ENCODE measurements at regions not wholly inside any gene's neighbourhood (a gene's known extent, or its start where the extent isn't known, plus 50 kb on each side); places are given as distances from the start of the nearest gene placed in this dataset.

GRCh38 chr12:23303821-23304220 lies 645.6 kb downstream of the SOX5 start:
- TF ChIP-seq CTCF (IDR thresholded peaks at IDR 0.05) (no peak), ZFX (IDR thresholded peaks at IDR 0.05; ENCODE audit: borderline replicate concordance) (no peak)
- no peak overlapping the region for H3K27ac ChIP-seq

GRCh38 chr12:23333938-23334337 lies 615.5 kb downstream of the SOX5 start:
- TF ChIP-seq ZFX (IDR thresholded peaks at IDR 0.05; ENCODE audit: borderline replicate concordance) (no peak), CTCF (IDR thresholded peaks at IDR 0.05) (no peak)
- H3K27ac ChIP-seq = no peak overlapping the region

- TF ChIP-seq CTCF (IDR thresholded peaks at IDR 0.05) (no peak), ZFX (IDR thresholded peaks at IDR 0.05; ENCODE audit: borderline replicate concordance) (no peak)
Observed at GRCh38 chr12:23335593-23335992, 613.9 kb downstream of the SOX5 start.

GRCh38 chr12:23337213-23337612 lies 612.3 kb downstream of the SOX5 start:
- H3K27ac ChIP-seq = no peak overlapping the region

More at GRCh38 chr12:23335593-23335992, 613.9 kb downstream of the SOX5 start:
- H3K27ac ChIP-seq = no peak overlapping the region

GRCh38 chr12:23340351-23340750 lies 609.1 kb downstream of the SOX5 start:
- no peak overlapping the region for H3K27ac ChIP-seq
- TF ChIP-seq CTCF (IDR thresholded peaks at IDR 0.05) (no peak), ZFX (IDR thresholded peaks at IDR 0.05; ENCODE audit: borderline replicate concordance) (no peak)

More at GRCh38 chr12:23337213-23337612, 612.3 kb downstream of the SOX5 start:
- TF ChIP-seq CTCF (IDR thresholded peaks at IDR 0.05) = no peak
- no peak for TF ChIP-seq ZFX (IDR thresholded peaks at IDR 0.05; ENCODE audit: borderline replicate concordance)

GRCh38 chr12:23342407-23342806 lies 607.1 kb downstream of the SOX5 start:
- no peak for TF ChIP-seq CTCF (IDR thresholded peaks at IDR 0.05)
- no peak for TF ChIP-seq ZFX (IDR thresholded peaks at IDR 0.05; ENCODE audit: borderline replicate concordance)
- H3K27ac ChIP-seq = no peak overlapping the region

GRCh38 chr12:23349564-23349963 lies 599.9 kb downstream of the SOX5 start:
- no peak for TF ChIP-seq ZFX (IDR thresholded peaks at IDR 0.05; ENCODE audit: borderline replicate concordance)
- no peak for TF ChIP-seq CTCF (IDR thresholded peaks at IDR 0.05)
- no peak overlapping the region for H3K27ac ChIP-seq

Measured in 22Rv1 (cell line).